ENCODE measurements at regions not wholly inside any gene's neighbourhood (a gene's known extent, or its start where the extent isn't known, plus 50 kb on each side); places are given as distances from the start of the nearest gene placed in this dataset.

DNA sequence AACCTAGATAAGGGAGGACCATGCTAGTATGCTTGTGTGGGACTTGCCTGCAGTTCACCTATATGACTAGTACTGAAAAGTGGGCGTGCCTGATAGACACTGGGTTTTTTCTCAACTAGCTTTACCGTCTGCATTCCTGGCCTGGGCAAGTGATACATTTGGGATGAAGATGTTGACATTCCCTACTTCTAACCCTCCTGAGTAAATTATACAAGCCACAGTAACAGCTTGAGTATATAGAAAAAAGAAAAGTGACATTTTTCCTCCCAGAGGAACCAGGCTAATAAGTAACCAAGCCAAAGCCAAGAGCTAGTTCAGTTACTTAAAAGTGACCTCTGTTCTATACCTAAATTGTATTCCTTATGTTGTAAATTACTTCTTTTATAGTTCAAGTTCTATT is 153.8 kb upstream of the CYLC2 start:
- H3K4me3 Mint-ChIP-seq: no peak overlapping the region
- ChIA-PET POLR2A (no interaction called here), CTCF (no interaction called here)
- H3K9me3 Mint-ChIP-seq (ENCODE audit: low read depth): peaks cover 6% of the 10 kb centered on the region
- H3K27me3 Mint-ChIP-seq: no peaks in the 10 kb centered on the region
- ATAC-seq (no peak), DNase-seq (no peak)
- H3K27ac Mint-ChIP-seq: no peak overlapping the region
- no peaks in the 10 kb centered on the region for H3K4me1 Mint-ChIP-seq
- H3K36me3 Mint-ChIP-seq (ENCODE audit: low read depth): no peaks in the 10 kb centered on the region
- intact Hi-C loops (cut with DNase I, micrococcal nuclease): no loop called here

DNA sequence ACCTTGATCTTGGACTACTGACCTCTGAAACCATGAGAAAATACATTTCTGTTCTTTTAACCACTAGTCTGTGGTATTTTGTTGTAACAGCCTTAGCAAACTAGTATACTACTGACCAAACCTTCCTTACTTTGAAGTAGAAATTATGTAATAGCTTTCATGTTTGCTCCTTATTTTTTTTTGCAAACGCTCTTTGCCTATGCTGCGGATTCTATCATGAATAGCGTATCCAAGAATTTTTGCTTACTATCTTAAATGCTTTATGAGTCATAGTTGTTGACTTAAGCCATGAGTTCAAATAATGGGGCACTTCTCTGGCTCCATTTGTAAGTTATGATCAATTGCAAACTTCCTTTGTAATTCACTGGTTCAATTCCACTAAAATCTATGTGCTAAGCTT is 154.8 kb upstream of the CYLC2 start:
- ChIA-PET CTCF (no interaction called here), POLR2A (no interaction called here)
- H3K9me3 Mint-ChIP-seq (ENCODE audit: low read depth): peaks cover 6% of the 10 kb centered on the region
- no peaks in the 10 kb centered on the region for H3K36me3 Mint-ChIP-seq (ENCODE audit: low read depth)
- DNase-seq (no peak), ATAC-seq (no peak)
- H3K27me3 Mint-ChIP-seq: no peaks in the 10 kb centered on the region
- no peak overlapping the region for H3K4me3 Mint-ChIP-seq
- intact Hi-C loops (cut with DNase I, micrococcal nuclease): no loop called here
- H3K27ac Mint-ChIP-seq: no peak overlapping the region
- H3K4me1 Mint-ChIP-seq: no peaks in the 10 kb centered on the region

DNA sequence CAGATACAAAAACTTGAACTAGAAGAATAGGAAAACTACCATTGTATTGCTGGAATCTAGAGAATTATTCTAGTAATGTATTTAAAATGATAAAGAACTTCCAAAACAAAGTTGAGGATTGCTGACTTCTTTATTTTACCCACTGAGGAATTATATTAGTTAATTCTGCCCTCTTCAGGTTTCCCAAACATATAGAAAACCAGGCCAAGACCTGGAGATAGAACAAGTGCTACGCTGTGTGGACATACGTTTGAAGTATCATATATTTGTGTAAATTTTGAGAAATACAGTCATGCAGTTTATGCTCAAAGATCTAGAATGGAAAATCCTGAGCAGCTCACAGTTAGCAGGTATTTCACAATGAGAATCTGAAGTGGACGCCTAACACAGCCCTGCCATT is 162.3 kb upstream of the CYLC2 start:
- intact Hi-C loops (cut with DNase I, micrococcal nuclease): no loop called here
- H3K27ac Mint-ChIP-seq: no peak overlapping the region
- H3K36me3 Mint-ChIP-seq (ENCODE audit: low read depth): no peaks in the 10 kb centered on the region
- ChIA-PET POLR2A (no interaction called here), CTCF (no interaction called here)
- no peaks in the 10 kb centered on the region for H3K4me1 Mint-ChIP-seq
- no peak overlapping the region for H3K4me3 Mint-ChIP-seq
- DNase-seq: no peak
- no peak for ATAC-seq
- peaks cover 4% of the 10 kb centered on the region for H3K9me3 Mint-ChIP-seq (ENCODE audit: low read depth)
- H3K27me3 Mint-ChIP-seq: no peaks in the 10 kb centered on the region

DNA sequence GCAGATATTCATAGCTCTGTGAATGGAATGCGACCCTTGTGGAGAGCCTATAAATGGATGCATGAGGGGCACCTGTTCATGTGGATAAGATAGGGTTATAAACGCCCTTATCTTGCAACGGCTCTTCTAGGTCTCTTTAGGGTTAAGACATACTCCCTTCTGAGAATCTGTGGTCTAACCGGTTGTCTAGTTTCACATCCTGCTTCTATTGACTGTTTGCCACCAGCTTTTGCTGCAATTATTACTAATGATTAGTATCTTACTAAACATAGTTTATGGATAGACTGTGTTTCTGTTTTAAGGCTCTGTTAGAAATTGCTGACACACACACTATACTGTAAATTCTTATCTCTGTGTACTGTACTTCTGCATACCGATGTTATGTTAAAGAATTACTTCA is 198.9 kb upstream of the CYLC2 start:
- ChIA-PET CTCF (no interaction called here), POLR2A (no interaction called here)
- no peak overlapping the region for H3K27ac Mint-ChIP-seq
- ATAC-seq (no peak), DNase-seq (no peak)
- intact Hi-C loops (cut with DNase I, micrococcal nuclease): no loop called here
- H3K4me3 Mint-ChIP-seq: no peak overlapping the region
- no peaks in the 10 kb centered on the region for H3K27me3 Mint-ChIP-seq
- H3K36me3 Mint-ChIP-seq (ENCODE audit: low read depth): no peaks in the 10 kb centered on the region
- H3K9me3 Mint-ChIP-seq (ENCODE audit: low read depth): peaks cover 8% of the 10 kb centered on the region
- H3K4me1 Mint-ChIP-seq: no peaks in the 10 kb centered on the region

DNA sequence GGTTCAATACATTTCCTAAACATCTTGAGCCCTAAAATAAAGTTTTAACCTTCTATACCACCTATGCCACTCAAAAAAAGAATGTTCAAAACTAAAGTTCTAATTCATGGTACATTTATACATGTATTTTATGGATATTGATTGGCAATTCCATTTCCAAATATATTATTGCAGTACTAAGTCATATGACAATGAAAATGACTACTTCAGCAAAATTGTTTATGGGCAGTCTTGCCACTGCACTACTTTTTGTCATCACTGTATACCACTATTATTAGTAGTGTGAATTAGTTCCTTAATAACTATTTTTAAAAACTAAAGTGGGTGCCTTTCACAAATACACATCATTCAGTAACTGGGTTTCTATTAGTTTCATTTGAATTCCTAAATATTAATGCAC is 199.6 kb upstream of the CYLC2 start:
- no peaks in the 10 kb centered on the region for H3K4me1 Mint-ChIP-seq
- CTCF ChIA-PET: no interaction called here
- POLR2A ChIA-PET: no interaction called here
- no peak overlapping the region for H3K4me3 Mint-ChIP-seq
- no peaks in the 10 kb centered on the region for H3K36me3 Mint-ChIP-seq (ENCODE audit: low read depth)
- peaks cover 8% of the 10 kb centered on the region for H3K9me3 Mint-ChIP-seq (ENCODE audit: low read depth)
- no peaks in the 10 kb centered on the region for H3K27me3 Mint-ChIP-seq
- no peak for DNase-seq
- ATAC-seq: no peak
- no peak overlapping the region for H3K27ac Mint-ChIP-seq
- intact Hi-C loops (cut with DNase I, micrococcal nuclease): no loop called here

DNA sequence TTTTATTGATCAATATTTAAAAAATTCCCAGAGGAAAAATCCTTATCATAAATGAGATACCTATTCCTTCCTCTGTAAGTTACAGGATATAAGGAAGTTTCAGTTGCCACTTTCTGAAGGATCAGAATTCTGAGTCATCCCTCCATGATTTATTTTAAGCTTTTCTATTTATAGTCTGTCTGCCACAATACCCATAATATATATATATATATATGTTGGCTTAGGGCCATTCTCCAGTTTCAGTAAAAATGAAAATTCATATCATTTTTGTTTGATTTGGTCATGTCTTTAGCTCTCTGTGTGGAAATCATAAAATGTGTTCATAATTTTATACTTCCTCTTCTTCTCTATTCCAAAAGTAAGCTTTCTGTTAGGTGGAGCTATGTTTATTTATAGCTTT is 215.8 kb upstream of the CYLC2 start:
- no peak overlapping the region for H3K27ac Mint-ChIP-seq
- POLR2A ChIA-PET: no interaction called here
- no peak overlapping the region for H3K4me3 Mint-ChIP-seq
- no peaks in the 10 kb centered on the region for H3K27me3 Mint-ChIP-seq
- CTCF ChIA-PET: no interaction called here
- H3K36me3 Mint-ChIP-seq (ENCODE audit: low read depth): no peaks in the 10 kb centered on the region
- peaks cover 7% of the 10 kb centered on the region for H3K9me3 Mint-ChIP-seq (ENCODE audit: low read depth)
- ATAC-seq (no peak), DNase-seq (no peak)
- intact Hi-C loops (cut with DNase I, micrococcal nuclease): no loop called here
- no peaks in the 10 kb centered on the region for H3K4me1 Mint-ChIP-seq

DNA sequence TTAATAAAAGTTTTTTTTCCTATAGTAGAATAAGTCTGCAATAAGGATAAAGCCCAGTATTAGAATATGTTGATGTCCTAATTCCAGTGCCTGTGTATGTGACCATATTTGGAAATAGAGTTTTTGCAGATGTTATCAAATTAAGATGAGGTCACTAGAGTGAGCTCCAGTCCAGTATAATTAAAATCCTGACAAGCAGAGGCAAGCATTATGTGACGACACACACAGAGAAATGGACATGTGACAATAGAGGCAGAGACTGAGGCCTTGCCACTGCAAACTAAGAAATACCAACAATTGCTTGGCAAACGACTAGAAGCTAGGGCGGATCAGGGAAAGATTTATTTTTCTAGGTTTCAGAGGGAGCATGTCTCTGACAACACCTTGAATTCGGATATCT is 216.4 kb upstream of the CYLC2 start:
- DNase-seq (no peak), ATAC-seq (no peak)
- CTCF ChIA-PET: no interaction called here
- peaks cover 6% of the 10 kb centered on the region for H3K9me3 Mint-ChIP-seq (ENCODE audit: low read depth)
- H3K36me3 Mint-ChIP-seq (ENCODE audit: low read depth): no peaks in the 10 kb centered on the region
- POLR2A ChIA-PET: no interaction called here
- intact Hi-C loops (cut with DNase I, micrococcal nuclease): no loop called here
- no peaks in the 10 kb centered on the region for H3K27me3 Mint-ChIP-seq
- no peak overlapping the region for H3K27ac Mint-ChIP-seq
- H3K4me3 Mint-ChIP-seq: no peak overlapping the region
- no peaks in the 10 kb centered on the region for H3K4me1 Mint-ChIP-seq

DNA sequence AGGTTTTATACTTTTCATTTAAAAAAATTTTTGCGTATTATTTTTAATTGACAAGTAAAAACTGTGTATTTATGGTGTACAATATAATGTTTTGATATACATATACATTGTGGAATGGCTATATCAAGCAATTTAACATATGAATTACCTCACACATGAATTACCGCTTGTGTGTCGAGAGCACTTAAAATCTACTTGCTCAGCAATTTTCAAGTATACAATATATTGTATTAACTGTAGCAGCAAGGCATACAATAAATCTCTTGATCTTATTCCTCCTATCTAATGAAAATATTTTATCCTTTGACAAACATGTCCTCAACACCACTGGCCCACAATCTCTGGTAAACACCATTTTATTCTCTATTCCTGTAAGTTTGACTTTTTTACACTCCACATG is 224.4 kb upstream of the CYLC2 start:
- no peak overlapping the region for H3K27ac Mint-ChIP-seq
- H3K36me3 Mint-ChIP-seq (ENCODE audit: low read depth): no peaks in the 10 kb centered on the region
- no peaks in the 10 kb centered on the region for H3K27me3 Mint-ChIP-seq
- no peaks in the 10 kb centered on the region for H3K4me1 Mint-ChIP-seq
- ChIA-PET CTCF (no interaction called here), POLR2A (no interaction called here)
- intact Hi-C loops (cut with DNase I, micrococcal nuclease): no loop called here
- H3K4me3 Mint-ChIP-seq: no peak overlapping the region
- DNase-seq (no peak), ATAC-seq (no peak)
- H3K9me3 Mint-ChIP-seq (ENCODE audit: low read depth): peaks cover 3% of the 10 kb centered on the region

DNA sequence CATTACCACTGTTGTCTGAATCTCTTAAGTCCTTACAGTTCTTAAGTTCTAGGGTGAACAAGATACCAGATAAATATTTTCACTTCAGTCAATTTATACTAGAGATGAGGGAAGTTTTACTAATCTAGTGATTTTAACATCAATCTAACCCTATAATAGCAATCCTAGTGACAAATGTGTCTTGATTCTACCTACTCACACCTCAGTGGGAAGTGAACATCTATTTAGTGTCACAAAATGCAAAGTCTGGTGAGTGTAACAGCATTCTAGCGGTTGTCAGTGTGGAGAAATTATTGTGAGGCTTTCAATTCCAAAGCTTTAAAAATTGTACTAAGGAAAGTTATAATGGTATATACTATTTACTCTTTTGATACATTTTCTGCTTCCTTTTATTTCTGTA is 225.8 kb upstream of the CYLC2 start:
- intact Hi-C loops (cut with DNase I, micrococcal nuclease): no loop called here
- no peaks in the 10 kb centered on the region for H3K27me3 Mint-ChIP-seq
- ATAC-seq (no peak), DNase-seq (no peak)
- no peaks in the 10 kb centered on the region for H3K9me3 Mint-ChIP-seq (ENCODE audit: low read depth)
- no peaks in the 10 kb centered on the region for H3K36me3 Mint-ChIP-seq (ENCODE audit: low read depth)
- POLR2A ChIA-PET: no interaction called here
- no peak overlapping the region for H3K27ac Mint-ChIP-seq
- CTCF ChIA-PET: no interaction called here
- no peak overlapping the region for H3K4me3 Mint-ChIP-seq
- no peaks in the 10 kb centered on the region for H3K4me1 Mint-ChIP-seq

DNA sequence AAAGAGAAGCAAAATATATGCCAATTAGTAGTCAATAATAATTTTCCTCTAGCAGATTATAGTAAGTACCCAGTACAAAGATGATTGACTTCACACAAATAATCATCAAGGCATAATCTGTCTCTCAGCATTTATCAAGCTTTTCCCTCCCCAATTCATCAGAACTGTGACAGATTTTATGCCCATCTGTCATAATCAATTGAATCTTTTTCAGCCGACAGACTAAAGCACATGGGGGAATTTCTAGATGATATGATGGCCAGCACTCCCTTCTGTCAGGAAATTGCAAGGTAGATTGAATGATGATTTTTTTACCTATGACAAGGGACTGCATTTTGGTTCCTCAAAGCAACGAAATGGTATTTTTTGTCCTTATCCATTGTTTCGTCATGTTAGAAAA is 227.1 kb upstream of the CYLC2 start:
- no peaks in the 10 kb centered on the region for H3K36me3 Mint-ChIP-seq (ENCODE audit: low read depth)
- DNase-seq (no peak), ATAC-seq (no peak)
- H3K4me3 Mint-ChIP-seq: no peak overlapping the region
- CTCF ChIA-PET: no interaction called here
- H3K9me3 Mint-ChIP-seq (ENCODE audit: low read depth): no peaks in the 10 kb centered on the region
- POLR2A ChIA-PET: no interaction called here
- intact Hi-C loops (cut with DNase I, micrococcal nuclease): no loop called here
- H3K27me3 Mint-ChIP-seq: no peaks in the 10 kb centered on the region
- H3K27ac Mint-ChIP-seq: no peak overlapping the region
- H3K4me1 Mint-ChIP-seq: no peaks in the 10 kb centered on the region

DNA sequence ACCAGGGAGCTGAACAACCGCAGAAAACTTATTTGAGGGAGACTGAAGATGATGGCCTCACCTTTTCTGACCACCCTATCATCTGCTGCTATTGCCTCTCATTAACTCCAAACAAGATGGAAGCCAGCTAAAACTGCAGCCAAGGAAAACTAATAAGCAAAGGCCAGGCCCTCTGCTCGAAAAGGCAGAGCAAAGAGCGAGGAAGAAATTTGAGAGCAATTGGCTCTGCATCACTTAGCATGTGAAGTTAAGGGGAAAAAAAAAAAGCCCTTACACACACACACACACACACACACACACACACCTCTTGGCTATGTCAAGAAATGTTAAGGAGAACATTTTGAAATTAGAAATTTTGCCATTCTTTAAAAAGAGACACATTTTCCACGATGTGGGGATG is 228.1 kb upstream of the CYLC2 start:
- ATAC-seq (no peak), DNase-seq (no peak)
- ChIA-PET CTCF (no interaction called here), POLR2A (no interaction called here)
- H3K36me3 Mint-ChIP-seq (ENCODE audit: low read depth): no peaks in the 10 kb centered on the region
- H3K27me3 Mint-ChIP-seq: no peaks in the 10 kb centered on the region
- no peaks in the 10 kb centered on the region for H3K4me1 Mint-ChIP-seq
- intact Hi-C loops (cut with DNase I, micrococcal nuclease): no loop called here
- H3K27ac Mint-ChIP-seq: no peak overlapping the region
- H3K4me3 Mint-ChIP-seq: no peak overlapping the region
- no peaks in the 10 kb centered on the region for H3K9me3 Mint-ChIP-seq (ENCODE audit: low read depth)

DNA sequence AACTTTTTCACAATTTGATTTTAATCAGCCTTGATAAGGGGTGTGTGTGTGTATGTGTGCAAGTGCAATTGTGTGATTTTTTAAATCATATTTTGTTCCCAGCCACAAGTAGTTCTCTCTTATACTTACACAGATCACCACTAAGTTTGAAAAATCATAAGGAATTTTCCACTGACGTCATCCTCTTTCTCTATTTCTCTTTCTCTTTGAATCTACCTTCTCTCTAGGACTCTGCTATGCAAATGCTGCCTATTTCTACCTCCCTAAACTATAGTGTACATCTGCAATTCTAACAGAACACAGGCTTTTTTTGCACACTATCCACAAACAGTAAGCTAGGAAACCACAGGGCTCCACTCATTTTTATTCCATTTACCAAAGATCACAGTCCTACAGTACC is 254.6 kb upstream of the CYLC2 start:
- Mint-ChIP-seq H3K4me1 (no peaks in the 10 kb centered on the region), H3K27me3 (no peaks in the 10 kb centered on the region), H3K4me3 (no peak overlapping the region), H3K36me3 (ENCODE audit: low read depth) (no peaks in the 10 kb centered on the region), H3K27ac (no peak overlapping the region), H3K9me3 (ENCODE audit: low read depth) (peaks cover 12% of the 10 kb centered on the region)
- no peak for ATAC-seq
- POLR2A ChIA-PET: no interaction called here
- CTCF ChIA-PET: no interaction called here
- DNase-seq: no peak
- intact Hi-C loops (cut with DNase I, micrococcal nuclease): no loop called here

DNA sequence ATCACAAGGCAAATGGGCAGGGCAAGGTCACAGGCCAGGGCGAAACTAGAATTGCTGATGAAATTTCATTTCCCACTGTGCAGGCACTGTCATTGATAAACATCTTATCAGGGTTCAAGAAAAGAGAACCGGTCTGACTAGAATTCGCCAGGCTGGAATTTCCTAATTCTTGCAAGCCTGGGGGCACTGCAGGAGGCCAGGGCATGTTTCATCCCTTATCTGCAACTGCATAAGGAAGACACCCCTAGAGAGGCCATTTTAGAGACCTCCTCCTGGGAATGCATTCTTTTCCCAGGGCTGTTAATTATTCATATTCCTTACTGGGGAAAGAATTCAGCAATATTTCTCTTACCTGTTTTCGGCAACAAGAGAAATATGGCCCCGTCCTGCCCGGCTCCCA is 266.2 kb upstream of the CYLC2 start:
- Mint-ChIP-seq H3K4me3 (no peak overlapping the region), H3K27ac (no peak overlapping the region), H3K9me3 (ENCODE audit: low read depth) (peaks cover 20% of the 10 kb centered on the region), H3K27me3 (no peaks in the 10 kb centered on the region), H3K36me3 (ENCODE audit: low read depth) (no peaks in the 10 kb centered on the region), H3K4me1 (no peaks in the 10 kb centered on the region)
- intact Hi-C loops (cut with DNase I, micrococcal nuclease): no loop called here
- ATAC-seq (no peak), DNase-seq (no peak)
- ChIA-PET CTCF (no interaction called here), POLR2A (no interaction called here)
